Brain microvascular endothelial cell (primary cell): ENCODE measurements at regions not wholly inside any gene's neighbourhood (a gene's known extent, or its start where the extent isn't known, plus 50 kb on each side); places are given as distances from the start of the nearest gene placed in this dataset.

ENCODE experiments used
- DNase-seq: peaks from one replicate; pipeline ENCODE4 v3.0.0-alpha.2; 2020
- H3K27ac ChIP-seq: fragments of 250-450 bp; sonication (Bioruptor Pico); 2 replicates; pipeline ENCODE4 v1.5.1; 2020; ENCODE audit warnings: mild to moderate bottlenecking, moderate library complexity
- H3K27me3 ChIP-seq: fragments of 250-450 bp; sonication (Bioruptor Pico); replicated peaks from 2 replicates; pipeline ENCODE4 v1.5.1; 2020; ENCODE audit warnings: mild to moderate bottlenecking
- H3K36me3 ChIP-seq: fragments of 250-450 bp; sonication (Bioruptor Pico); replicated peaks from 2 replicates; pipeline ENCODE4 v1.5.1; 2020; ENCODE audit warnings: mild to moderate bottlenecking
- H3K4me3 ChIP-seq: 2 replicates; pipeline ENCODE4 v1.5.1; 2011; ENCODE audit warnings: low read depth, mild to moderate bottlenecking, control low read depth, low read length, moderate library complexity
- in situ Hi-C: cut with HindIII; loops from 2 replicates; pipeline ENCODE4 v1.10.0; 2017; ENCODE audit warnings: low sequenced_read_pairs, low pct_ligation_motif_present
- TF ChIP-seq, protein P1 (sequence below): IDR thresholded peaks from 2 replicates; pipeline ENCODE4 v1.5.1; 2011; ENCODE audit warnings: low read depth, mild to moderate bottlenecking, moderate library complexity, low read length, control low read depth, inconsistent platforms; ENCODE audit errors: missing control alignments

DNA sequence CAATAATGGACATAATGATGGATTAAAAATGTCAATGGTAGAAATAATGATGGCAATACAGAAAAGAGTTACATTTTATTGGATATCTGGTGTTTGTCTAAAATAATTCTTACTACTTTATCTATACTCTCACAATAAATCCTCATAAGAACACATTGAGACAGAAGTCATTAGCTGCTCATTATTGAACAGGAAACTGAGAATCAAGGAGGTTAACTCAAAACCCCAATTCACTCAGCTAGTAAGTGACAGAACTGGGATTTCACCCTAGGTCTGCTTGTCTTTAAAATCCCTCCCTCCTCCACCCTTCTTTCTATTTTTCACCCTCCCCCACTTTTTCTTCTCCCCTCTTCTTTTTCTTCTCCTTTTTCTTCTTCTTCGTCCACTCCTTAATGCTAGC, 285.8 kb upstream of the TNC start:
- Histone ChIP-seq H3K27me3 (no peaks in the 10 kb centered on the region), H3K27ac (no peak overlapping the region), H3K36me3 (no peaks in the 10 kb centered on the region), H3K4me3 (no peak overlapping the region)
- DNase-seq: no peak
- in situ Hi-C loops: no loop called here
- TF ChIP-seq, protein P1, sequence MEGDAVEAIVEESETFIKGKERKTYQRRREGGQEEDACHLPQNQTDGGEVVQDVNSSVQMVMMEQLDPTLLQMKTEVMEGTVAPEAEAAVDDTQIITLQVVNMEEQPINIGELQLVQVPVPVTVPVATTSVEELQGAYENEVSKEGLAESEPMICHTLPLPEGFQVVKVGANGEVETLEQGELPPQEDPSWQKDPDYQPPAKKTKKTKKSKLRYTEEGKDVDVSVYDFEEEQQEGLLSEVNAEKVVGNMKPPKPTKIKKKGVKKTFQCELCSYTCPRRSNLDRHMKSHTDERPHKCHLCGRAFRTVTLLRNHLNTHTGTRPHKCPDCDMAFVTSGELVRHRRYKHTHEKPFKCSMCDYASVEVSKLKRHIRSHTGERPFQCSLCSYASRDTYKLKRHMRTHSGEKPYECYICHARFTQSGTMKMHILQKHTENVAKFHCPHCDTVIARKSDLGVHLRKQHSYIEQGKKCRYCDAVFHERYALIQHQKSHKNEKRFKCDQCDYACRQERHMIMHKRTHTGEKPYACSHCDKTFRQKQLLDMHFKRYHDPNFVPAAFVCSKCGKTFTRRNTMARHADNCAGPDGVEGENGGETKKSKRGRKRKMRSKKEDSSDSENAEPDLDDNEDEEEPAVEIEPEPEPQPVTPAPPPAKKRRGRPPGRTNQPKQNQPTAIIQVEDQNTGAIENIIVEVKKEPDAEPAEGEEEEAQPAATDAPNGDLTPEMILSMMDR: no peak

DNA sequence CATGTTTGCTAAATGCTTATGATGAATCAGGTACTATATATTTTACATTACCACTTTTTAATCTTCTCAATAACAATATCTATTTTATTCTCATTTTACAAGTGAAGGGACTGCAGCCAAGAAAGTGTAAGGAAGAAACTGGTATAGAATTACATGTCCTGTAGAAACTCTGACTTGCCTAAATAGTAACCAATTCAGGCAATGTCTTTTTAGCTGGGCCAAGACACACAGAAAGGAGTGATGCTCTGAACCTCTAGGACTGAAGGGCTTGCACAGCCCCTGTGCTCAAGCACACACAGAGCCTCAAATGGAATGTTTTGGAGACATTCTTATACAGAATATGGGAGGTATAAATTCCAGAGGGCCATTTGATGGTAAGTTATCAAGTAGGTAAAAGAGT, 286.4 kb upstream of the TNC start:
- Histone ChIP-seq H3K36me3 (no peaks in the 10 kb centered on the region), H3K4me3 (no peak overlapping the region), H3K27me3 (no peaks in the 10 kb centered on the region), H3K27ac (no peak overlapping the region)
- in situ Hi-C loops: no loop called here
- DNase-seq: no peak
- TF ChIP-seq, protein P1: no peak

DNA sequence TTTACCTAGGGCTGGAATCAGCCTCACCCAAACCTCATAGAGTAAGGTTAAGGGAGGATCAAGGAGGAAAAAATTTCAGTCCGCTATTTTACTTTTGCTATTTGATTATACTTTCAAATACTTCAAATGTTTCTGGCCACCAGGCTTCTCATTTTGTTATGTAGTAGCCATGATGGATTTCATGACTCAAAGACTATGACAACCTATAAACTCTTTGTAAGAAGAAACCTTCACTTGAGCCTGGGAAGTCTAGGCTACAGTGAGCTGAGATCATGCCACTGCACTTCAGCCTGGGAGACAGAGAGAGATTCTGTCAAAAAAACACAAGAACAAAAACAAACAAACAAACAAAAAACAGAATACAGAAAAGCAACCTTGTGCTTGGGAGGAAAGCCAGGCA, 293.6 kb upstream of the TNC start:
- Histone ChIP-seq H3K4me3 (no peak overlapping the region), H3K27me3 (no peaks in the 10 kb centered on the region), H3K27ac (no peak overlapping the region), H3K36me3 (no peaks in the 10 kb centered on the region)
- TF ChIP-seq, protein P1: no peak
- no peak for DNase-seq
- in situ Hi-C loops: no loop called here

DNA sequence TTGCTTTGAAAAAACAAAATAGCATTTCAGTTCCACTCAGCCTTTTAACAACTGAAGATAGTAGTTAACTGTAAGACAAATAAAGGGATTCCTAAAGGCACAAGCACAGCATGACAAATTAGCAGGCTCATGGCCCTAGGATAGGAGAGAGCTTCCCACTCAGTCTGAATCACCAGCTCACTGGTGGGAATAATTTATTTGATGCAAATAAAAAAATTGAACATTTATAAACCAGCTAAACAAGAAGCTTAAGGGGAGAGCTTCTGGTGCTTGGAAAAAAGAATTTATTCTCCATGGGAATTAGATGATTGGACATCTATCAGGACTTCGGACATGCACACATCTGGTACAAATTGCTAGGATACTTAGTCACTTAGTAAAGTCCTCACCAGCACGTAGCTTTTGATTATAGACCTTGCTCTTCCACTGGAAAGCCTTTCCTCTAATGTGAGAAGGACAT, 294.1 kb upstream of the TNC start:
- in situ Hi-C loops: no loop called here
- TF ChIP-seq, protein P1: no peak
- H3K27me3 ChIP-seq: no peaks in the 10 kb centered on the region
- H3K4me3 ChIP-seq: no peak overlapping the region
- no peak for DNase-seq
- no peak overlapping the region for H3K27ac ChIP-seq
- no peaks in the 10 kb centered on the region for H3K36me3 ChIP-seq

DNA sequence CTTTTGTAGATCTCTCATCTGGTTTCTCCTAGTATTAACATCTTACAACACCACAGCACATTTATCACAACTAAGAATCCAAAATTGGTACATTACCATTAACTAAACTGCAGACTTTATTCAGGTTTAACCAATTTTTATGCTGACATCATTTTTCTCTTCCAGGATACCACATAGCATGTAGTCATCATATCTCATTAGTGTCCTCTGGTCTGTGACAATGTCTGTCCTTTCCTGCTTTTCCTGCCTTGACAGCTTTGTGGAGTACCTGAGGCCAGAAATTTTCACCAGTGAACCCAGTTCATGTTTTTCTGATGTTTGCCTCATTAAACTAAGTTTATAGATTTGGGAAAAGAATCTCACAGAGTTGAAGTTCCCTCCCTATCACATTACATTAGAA, 294.7 kb upstream of the TNC start:
- in situ Hi-C loops: no loop called here
- no peak overlapping the region for H3K27ac ChIP-seq
- H3K4me3 ChIP-seq: no peak overlapping the region
- DNase-seq: no peak
- TF ChIP-seq, protein P1: no peak
- no peaks in the 10 kb centered on the region for H3K36me3 ChIP-seq
- no peaks in the 10 kb centered on the region for H3K27me3 ChIP-seq

DNA sequence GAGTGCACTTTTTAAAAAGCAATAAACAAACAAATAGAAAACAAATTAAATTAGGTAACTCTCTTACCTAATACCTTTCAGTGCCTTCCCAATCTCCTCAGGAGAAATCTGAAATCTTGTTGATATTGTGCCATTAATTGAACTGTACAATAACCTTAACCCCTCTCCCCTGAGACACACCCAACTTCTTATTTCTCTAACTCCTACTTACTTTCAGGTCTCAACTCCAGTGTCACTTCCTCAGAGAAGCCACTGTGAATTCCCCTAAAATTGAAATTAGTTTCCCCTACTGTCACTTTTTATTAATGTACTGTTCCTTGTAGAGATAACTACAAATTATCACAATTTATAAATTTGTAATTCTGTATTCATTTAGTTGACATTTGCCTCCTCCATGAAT, 295.3 kb upstream of the TNC start:
- Histone ChIP-seq H3K27ac (no peak overlapping the region), H3K27me3 (no peaks in the 10 kb centered on the region), H3K36me3 (no peaks in the 10 kb centered on the region), H3K4me3 (no peak overlapping the region)
- no peak for DNase-seq
- in situ Hi-C loops: no loop called here
- TF ChIP-seq, protein P1: no peak
